GM18519 (cell line): ENCODE measurements at regions not wholly inside any gene's neighbourhood (a gene's known extent, or its start where the extent isn't known, plus 50 kb on each side); places are given as distances from the start of the nearest gene placed in this dataset.

Source experiments
- ATAC-seq: cut with Tn5 transposase; IDR thresholded peaks from one replicate; pipeline ENCODE4 v1.9.1; 2021; ENCODE audit warnings: mild to moderate bottlenecking, moderate library complexity; ENCODE audit not compliant: unreplicated experiment, low FRiP score

GRCh38 chr9:113808391-113809358, 67.4 kb upstream of the ZNF618 start:
- ATAC-seq, result no peak

GRCh38 chr9:113817171-113817570, 58.9 kb upstream of the ZNF618 start:
- ATAC-seq, result no peak

DNA sequence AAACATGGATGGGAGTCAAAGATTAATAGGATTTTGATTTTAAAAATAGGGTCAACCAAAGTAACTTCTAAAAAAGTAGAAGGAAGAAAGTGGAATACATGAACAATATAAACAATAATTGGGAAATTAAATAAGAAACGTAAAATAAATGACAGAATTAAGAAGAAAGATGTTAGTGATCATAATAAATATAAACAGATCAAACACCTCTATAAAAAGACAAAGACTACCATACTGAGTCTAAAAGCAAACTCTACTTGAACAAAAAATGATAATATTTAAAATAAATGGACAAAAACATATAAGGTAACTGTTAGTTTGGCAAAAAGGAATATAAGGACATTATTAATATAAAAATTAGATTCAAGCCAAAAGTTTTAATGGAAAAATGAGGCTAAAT, 57.7 kb upstream of the ZNF618 start:
- no peak for ATAC-seq

- ATAC-seq, result no peak
Observed at GRCh38 chr9:113822315-113822714, 53.8 kb upstream of the ZNF618 start.

GRCh38 chr9:113823421-113823820, 52.7 kb upstream of the ZNF618 start:
- no peak for ATAC-seq
